ENCODE measurements at regions not wholly inside any gene's neighbourhood (a gene's known extent, or its start where the extent isn't known, plus 50 kb on each side); places are given as distances from the start of the nearest gene placed in this dataset.

GRCh38 chr12:65608319-65608916 lies 215.9 kb upstream of the HMGA2 start:
- peaks cover 0 to 25% (median 4%) of the 10 kb centered on the region in 4 donors for H3K4me1 ChIP-seq
- peaks cover 14% of the 10 kb centered on the region for H3K27me3 ChIP-seq
- intact Hi-C loops (cut with DNase I; ENCODE audit: low total_unique reads) (no loop called here), in situ Hi-C loops (cut with MboI; ENCODE audit: low pct_ligation_motif_present in 1 of 4, low pct_unique_long_range_greater_than_20kb in 1 of 4, low sequenced_read_pairs in 3 of 4) (no loop called here)
- H3K27ac ChIP-seq, result no peak overlapping the region
- H3K36me3 ChIP-seq, result no peaks in the 10 kb centered on the region
- H3K4me3 ChIP-seq, result no peak overlapping the region
- 70 to 85% methylated on average over 2 of the region's 2 CpGs for WGBS, 2 donors (ENCODE audit: low coverage in 1 of 2)
- peaks cover 0 to 5% of the 10 kb centered on the region in 2 donors for H3K9me3 ChIP-seq
- TF ChIP-seq, protein P1, sequence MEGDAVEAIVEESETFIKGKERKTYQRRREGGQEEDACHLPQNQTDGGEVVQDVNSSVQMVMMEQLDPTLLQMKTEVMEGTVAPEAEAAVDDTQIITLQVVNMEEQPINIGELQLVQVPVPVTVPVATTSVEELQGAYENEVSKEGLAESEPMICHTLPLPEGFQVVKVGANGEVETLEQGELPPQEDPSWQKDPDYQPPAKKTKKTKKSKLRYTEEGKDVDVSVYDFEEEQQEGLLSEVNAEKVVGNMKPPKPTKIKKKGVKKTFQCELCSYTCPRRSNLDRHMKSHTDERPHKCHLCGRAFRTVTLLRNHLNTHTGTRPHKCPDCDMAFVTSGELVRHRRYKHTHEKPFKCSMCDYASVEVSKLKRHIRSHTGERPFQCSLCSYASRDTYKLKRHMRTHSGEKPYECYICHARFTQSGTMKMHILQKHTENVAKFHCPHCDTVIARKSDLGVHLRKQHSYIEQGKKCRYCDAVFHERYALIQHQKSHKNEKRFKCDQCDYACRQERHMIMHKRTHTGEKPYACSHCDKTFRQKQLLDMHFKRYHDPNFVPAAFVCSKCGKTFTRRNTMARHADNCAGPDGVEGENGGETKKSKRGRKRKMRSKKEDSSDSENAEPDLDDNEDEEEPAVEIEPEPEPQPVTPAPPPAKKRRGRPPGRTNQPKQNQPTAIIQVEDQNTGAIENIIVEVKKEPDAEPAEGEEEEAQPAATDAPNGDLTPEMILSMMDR (IDR thresholded peaks at IDR 0.05), result no peak
- TF ChIP-seq POLR2A (IDR thresholded peaks at IDR 0.05), result no peak
- TF ChIP-seq POLR2AphosphoS5 (IDR thresholded peaks at IDR 0.05), result no peak
- TF ChIP-seq EP300 (IDR thresholded peaks at IDR 0.05; ENCODE audit: low read depth), result no peak
- DNase-seq, result no peak

- intact Hi-C loops (cut with DNase I; ENCODE audit: low total_unique reads) (no loop called here), in situ Hi-C loops (cut with MboI; ENCODE audit: low pct_ligation_motif_present in 1 of 4, low pct_unique_long_range_greater_than_20kb in 1 of 4, low sequenced_read_pairs in 3 of 4) (no loop called here)
- WGBS, 2 donors (ENCODE audit: low coverage in 1 of 2), result 75 to 76% methylated on average over 4 of the region's 4 CpGs
Measured at GRCh38 chr12:65609359-65609771, 214.9 kb upstream of the HMGA2 start.

DNA sequence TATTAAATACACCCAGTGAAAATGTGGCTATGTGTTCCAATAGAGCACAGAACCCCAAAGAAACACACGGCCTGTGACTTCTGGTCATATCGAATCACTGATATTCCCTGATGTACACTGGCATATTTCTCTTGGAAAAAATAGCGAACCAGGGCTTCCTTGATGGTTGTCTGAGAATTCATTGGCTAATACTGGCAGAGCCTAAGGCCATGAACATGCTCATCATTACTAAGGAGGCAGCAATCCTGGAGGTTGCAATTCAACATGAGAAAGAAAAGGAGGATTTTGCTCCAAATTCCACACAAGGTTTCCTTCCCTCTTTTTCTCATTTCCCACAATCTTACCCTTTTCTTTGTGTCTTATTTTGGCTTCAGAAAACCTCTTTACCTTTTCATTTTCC lies 212.9 kb upstream of the HMGA2 start:
- intact Hi-C loops (cut with DNase I; ENCODE audit: low total_unique reads) (no loop called here), in situ Hi-C loops (cut with MboI; ENCODE audit: low pct_ligation_motif_present in 1 of 4, low pct_unique_long_range_greater_than_20kb in 1 of 4, low sequenced_read_pairs in 3 of 4) (no loop called here)
- 79 to 90% methylated on average over 3 of the region's 3 CpGs for WGBS, 2 donors (ENCODE audit: low coverage in 1 of 2)
- TF ChIP-seq, protein P1 (IDR thresholded peaks at IDR 0.05), result no peak
- TF ChIP-seq POLR2A (IDR thresholded peaks at IDR 0.05) (no peak), POLR2AphosphoS5 (IDR thresholded peaks at IDR 0.05) (no peak), EP300 (IDR thresholded peaks at IDR 0.05; ENCODE audit: low read depth) (no peak)
- no peak for DNase-seq
- H3K36me3 ChIP-seq, result no peaks in the 10 kb centered on the region
- H3K27me3 ChIP-seq, result peaks cover 10% of the 10 kb centered on the region
- H3K9me3 ChIP-seq, result peaks cover 0 to 5% of the 10 kb centered on the region in 2 donors
- no peak overlapping the region for H3K4me3 ChIP-seq
- H3K4me1 ChIP-seq, result no peaks in the 10 kb centered on the region
- H3K27ac ChIP-seq, result no peak overlapping the region

More at GRCh38 chr12:65609359-65609771, 214.9 kb upstream of the HMGA2 start:
- Histone ChIP-seq H3K4me3 (no peak overlapping the region), H3K27me3 (peaks cover 14% of the 10 kb centered on the region), H3K4me1 (peaks cover 0 to 17% (median 0%) of the 10 kb centered on the region in 4 donors), H3K36me3 (no peaks in the 10 kb centered on the region), H3K9me3 (peaks cover 0 to 5% of the 10 kb centered on the region in 2 donors), H3K27ac (no peak overlapping the region)
- DNase-seq, result no peak
- TF ChIP-seq, protein P1 (IDR thresholded peaks at IDR 0.05), result no peak
- no peak for TF ChIP-seq EP300 (IDR thresholded peaks at IDR 0.05; ENCODE audit: low read depth)
- no peak for TF ChIP-seq POLR2A (IDR thresholded peaks at IDR 0.05)
- TF ChIP-seq POLR2AphosphoS5 (IDR thresholded peaks at IDR 0.05), result no peak

DNA sequence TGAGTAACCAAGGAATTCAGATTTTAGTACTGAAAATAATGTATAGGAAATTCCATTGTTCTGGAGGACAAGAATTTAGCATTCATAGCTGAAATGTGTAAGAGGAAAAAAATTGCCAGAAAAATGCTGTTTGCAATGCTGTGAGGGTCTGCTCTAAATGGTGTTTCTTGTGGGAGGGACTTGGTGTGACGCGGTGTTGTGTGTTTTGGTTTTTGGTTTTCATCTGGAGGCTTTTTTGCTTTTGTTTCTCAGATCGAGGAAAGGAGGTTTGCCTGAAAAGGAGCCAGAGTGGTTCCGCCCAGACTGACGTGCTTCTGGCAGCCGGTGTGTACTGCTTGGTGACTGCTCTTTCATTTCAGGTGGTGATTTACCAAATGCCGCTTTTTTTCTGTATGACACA lies 211.8 kb upstream of the HMGA2 start:
- peaks cover 0 to 5% of the 10 kb centered on the region in 2 donors for H3K9me3 ChIP-seq
- no peak overlapping the region for H3K27ac ChIP-seq
- H3K27me3 ChIP-seq, result peaks cover 10% of the 10 kb centered on the region
- H3K4me1 ChIP-seq, result no peaks in the 10 kb centered on the region
- in situ Hi-C loops (cut with MboI; ENCODE audit: low pct_ligation_motif_present in 1 of 4, low pct_unique_long_range_greater_than_20kb in 1 of 4, low sequenced_read_pairs in 3 of 4), result no loop called here
- intact Hi-C loops (cut with DNase I; ENCODE audit: low total_unique reads), result no loop called here
- H3K36me3 ChIP-seq, result no peaks in the 10 kb centered on the region
- no peak for DNase-seq
- 69 to 100% methylated on average over 2 to 7 of the region's 7 CpGs for WGBS, 2 donors (ENCODE audit: low coverage in 1 of 2)
- TF ChIP-seq POLR2AphosphoS5 (IDR thresholded peaks at IDR 0.05), result no peak
- TF ChIP-seq, protein P1 (IDR thresholded peaks at IDR 0.05), result no peak
- TF ChIP-seq EP300 (IDR thresholded peaks at IDR 0.05; ENCODE audit: low read depth), result no peak
- no peak for TF ChIP-seq POLR2A (IDR thresholded peaks at IDR 0.05)
- H3K4me3 ChIP-seq, result no peak overlapping the region

All from transverse colon (tissue), 4 donors.